Astrocyte (in vitro differentiated cells and primary cell): ENCODE measurements at regions not wholly inside any gene's neighbourhood (a gene's known extent, or its start where the extent isn't known, plus 50 kb on each side); places are given as distances from the start of the nearest gene placed in this dataset.
"Not testable (repeated sequence)": the region's sequence is repeated elsewhere in the genome, so short reads cannot be mapped to it uniquely, and the experiment has no call there.

Source experiments
- CTCF ChIP-seq: IDR thresholded peaks from 2 replicates; pipeline ENCODE4 v1.5.1; 2011; ENCODE audit warnings: low read depth, mild to moderate bottlenecking, inconsistent platforms, low read length, moderate library complexity; ENCODE audit not compliant: insufficient read depth
- EZH2 ChIP-seq: IDR thresholded peaks from 2 replicates; pipeline ENCODE4 v1.6.1; 2012; ENCODE audit warnings: mild to moderate bottlenecking, low read length, inconsistent platforms; ENCODE audit not compliant: insufficient read depth

- not testable (repeated sequence) for TF ChIP-seq CTCF, EZH2
Observed at GRCh38 chr14:48267926-48268325, 592.5 kb upstream of the MDGA2 start.
